ENCODE measurements at regions not wholly inside any gene's neighbourhood (a gene's known extent, or its start where the extent isn't known, plus 50 kb on each side); places are given as distances from the start of the nearest gene placed in this dataset.

GRCh38 chr2:187915810-187916209, 361.6 kb upstream of the TFPI start:
- DNase-seq (ENCODE audit: low read depth) = no peak
- no peak for TF ChIP-seq MAX (IDR thresholded peaks at IDR 0.05; ENCODE audit: low read depth, low read length)
- no peak for TF ChIP-seq CTCF (IDR thresholded peaks at IDR 0.05; ENCODE audit: low read depth, low read length)
- no peak for TF ChIP-seq POLR2A (IDR thresholded peaks at IDR 0.05; ENCODE audit: extremely low read depth, insufficient read length)
- TF ChIP-seq MYC (IDR thresholded peaks at IDR 0.05; ENCODE audit: low read depth, low read length) = no peak
- no peak overlapping the region for H3K4me3 ChIP-seq (ENCODE audit: low read depth, low read length)

GRCh38 chr2:187916799-187917198, 362.6 kb upstream of the TFPI start:
- no peak for DNase-seq (ENCODE audit: low read depth)
- no peak overlapping the region for H3K4me3 ChIP-seq (ENCODE audit: low read depth, low read length)
- TF ChIP-seq POLR2A (IDR thresholded peaks at IDR 0.05; ENCODE audit: extremely low read depth, insufficient read length) (no peak), CTCF (IDR thresholded peaks at IDR 0.05; ENCODE audit: low read depth, low read length) (no peak), MYC (IDR thresholded peaks at IDR 0.05; ENCODE audit: low read depth, low read length) (no peak), MAX (IDR thresholded peaks at IDR 0.05; ENCODE audit: low read depth, low read length) (no peak)

GRCh38 chr2:187917535-187917934, 363.3 kb upstream of the TFPI start:
- DNase-seq (ENCODE audit: low read depth) = no peak
- TF ChIP-seq MYC (IDR thresholded peaks at IDR 0.05; ENCODE audit: low read depth, low read length) (no peak), CTCF (IDR thresholded peaks at IDR 0.05; ENCODE audit: low read depth, low read length) (no peak), MAX (IDR thresholded peaks at IDR 0.05; ENCODE audit: low read depth, low read length) (no peak), POLR2A (IDR thresholded peaks at IDR 0.05; ENCODE audit: extremely low read depth, insufficient read length) (no peak)
- H3K4me3 ChIP-seq (ENCODE audit: low read depth, low read length) = no peak overlapping the region

GRCh38 chr2:187918996-187919821, 365.0 kb upstream of the TFPI start:
- no peak for DNase-seq (ENCODE audit: low read depth)
- TF ChIP-seq POLR2A (IDR thresholded peaks at IDR 0.05; ENCODE audit: extremely low read depth, insufficient read length) (no peak), MAX (IDR thresholded peaks at IDR 0.05; ENCODE audit: low read depth, low read length) (no peak), CTCF (IDR thresholded peaks at IDR 0.05; ENCODE audit: low read depth, low read length) (no peak), MYC (IDR thresholded peaks at IDR 0.05; ENCODE audit: low read depth, low read length) (no peak)
- H3K4me3 ChIP-seq (ENCODE audit: low read depth, low read length) = no peak overlapping the region

- no peak overlapping the region for H3K4me3 ChIP-seq (ENCODE audit: low read depth, low read length)
- no peak for DNase-seq (ENCODE audit: low read depth)
- TF ChIP-seq CTCF (IDR thresholded peaks at IDR 0.05; ENCODE audit: low read depth, low read length) (no peak), POLR2A (IDR thresholded peaks at IDR 0.05; ENCODE audit: extremely low read depth, insufficient read length) (no peak), MYC (IDR thresholded peaks at IDR 0.05; ENCODE audit: low read depth, low read length) (no peak), MAX (IDR thresholded peaks at IDR 0.05; ENCODE audit: low read depth, low read length) (no peak)
Observed at GRCh38 chr2:187920511-187920910, 366.3 kb upstream of the TFPI start.

Data from NB4 (cell line).